MCF 10A (cell line): ENCODE measurements at regions not wholly inside any gene's neighbourhood (a gene's known extent, or its start where the extent isn't known, plus 50 kb on each side); places are given as distances from the start of the nearest gene placed in this dataset.

ENCODE experiments used
- BruUV-seq: library from RNA; stranded (reverse); fragments of 400-500 nt; replicated peaks from 2 replicates; lab custom pipeline; 2021; lab: Mats Ljungman, UMichigan
- CTCF ChIA-PET: fragments of 300-600 bp; sonication (Branson Sonifier 250); formaldehyde crosslinking; extraction: SDS; loops from one replicate; lab custom pipeline; 2021; ENCODE audit warnings: antibody characterized with exemption, inconsistent platforms; lab: Yijun Ruan, JAX
- POLR2A ChIA-PET: fragments of 300-600, 350-650 bp; sonication (Branson Sonifier 250); formaldehyde crosslinking; extraction: SDS; loops from one replicate; lab custom pipeline; 2020; ENCODE audit warnings: antibody characterized with exemption, inconsistent platforms; lab: Yijun Ruan, JAX
- DNase-seq: peaks from one replicate; pipeline ENCODE4 v3.0.0-alpha.2; 2018; ENCODE audit not compliant: unreplicated experiment
- H3K27ac Mint-ChIP-seq: one replicate; pipeline ENCODE4 v1.8.0; 2022; ENCODE audit warnings: mild to moderate bottlenecking, low read depth, mixed read lengths; ENCODE audit not compliant: unreplicated experiment
- H3K27me3 Mint-ChIP-seq: one replicate; pipeline ENCODE4 v1.8.0; 2022; ENCODE audit warnings: mixed read lengths; ENCODE audit not compliant: insufficient read depth, unreplicated experiment
- H3K36me3 Mint-ChIP-seq: one replicate; pipeline ENCODE4 v1.8.0; 2022; ENCODE audit warnings: mild to moderate bottlenecking, moderate library complexity, mixed read lengths; ENCODE audit not compliant: insufficient read depth, unreplicated experiment
- H3K4me1 Mint-ChIP-seq: one replicate; pipeline ENCODE4 v1.8.0; 2022; ENCODE audit warnings: mixed read lengths; ENCODE audit not compliant: insufficient read depth, unreplicated experiment
- H3K4me3 Mint-ChIP-seq: one replicate; pipeline ENCODE4 v1.8.0; 2022; ENCODE audit warnings: mild to moderate bottlenecking, moderate library complexity, mixed read lengths; ENCODE audit not compliant: unreplicated experiment
- H3K9me3 Mint-ChIP-seq: one replicate; pipeline ENCODE4 v1.8.0; 2022; ENCODE audit warnings: mixed read lengths; ENCODE audit not compliant: unreplicated experiment
- CTCF ChIP-seq: fragments of 200-600 bp; IDR thresholded peaks from one replicate; pipeline ENCODE4 v1.8.0; 2022; ENCODE audit warnings: antibody characterized with exemption, mild to moderate bottlenecking; ENCODE audit not compliant: unreplicated experiment
- intact Hi-C: fragments of 100-400 bp; cut with micrococcal nuclease; formaldehyde crosslinking; loops from 2 replicates; pipeline ENCODE4 v1.14.1; 2022

- Mint-ChIP-seq H3K9me3 (no peaks in the 10 kb centered on the region), H3K4me1 (no peaks in the 10 kb centered on the region), H3K27me3 (no peaks in the 10 kb centered on the region), H3K4me3 (no peak overlapping the region), H3K36me3 (no peaks in the 10 kb centered on the region), H3K27ac (no peak overlapping the region)
- CTCF ChIA-PET, result no interaction called here
- POLR2A ChIA-PET, result no interaction called here
- DNase-seq, result peak; percentile 5
- no peak for TF ChIP-seq CTCF
- BruUV-seq, result no TSS peak
- intact Hi-C loops, result no loop called here
Measured at GRCh38 chr6:54060286-54060685, 51.0 kb upstream of the MLIP start.
